Neural cell (in vitro differentiated cells): ENCODE measurements at regions not wholly inside any gene's neighbourhood (a gene's known extent, or its start where the extent isn't known, plus 50 kb on each side); places are given as distances from the start of the nearest gene placed in this dataset.
A peak's percentile ranks its signal among the peaks of the same experiment; 100 is the strongest.

Experiments used
- CTCF ChIP-seq: fragments of 450-650 bp; IDR thresholded peaks from 2 replicates; pipeline ENCODE4 v1.5.1; 2014; ENCODE audit warnings: antibody characterized with exemption, mild to moderate bottlenecking, moderate library complexity; ENCODE audit not compliant: poor library complexity, severe bottlenecking
- EZH2 ChIP-seq: fragments of 200-600, 300-800 bp; shearing (Covaris generic), sonication (generic); IDR thresholded peaks from 2 replicates; pipeline ENCODE4 v1.6.1; 2014; ENCODE audit warnings: antibody characterized with exemption, low read length, borderline replicate concordance, mild to moderate bottlenecking; ENCODE audit not compliant: insufficient read depth, poor library complexity, severe bottlenecking
- MXI1 ChIP-seq: fragments of 450-650 bp; conservative IDR thresholded peaks from 2 replicates; pipeline ENCODE4 v1.6.1; 2014; ENCODE audit warnings: antibody characterized with exemption, mild to moderate bottlenecking; ENCODE audit not compliant: poor library complexity, severe bottlenecking
- POLR2AphosphoS5 ChIP-seq: IDR thresholded peaks from 2 replicates; pipeline ENCODE4 v1.6.1; 2012
- RAD21 ChIP-seq: fragments of 450-650 bp; conservative IDR thresholded peaks from 2 replicates; pipeline ENCODE4 v1.6.1; 2014; ENCODE audit warnings: antibody characterized with exemption, mild to moderate bottlenecking, moderate library complexity
- REST ChIP-seq: IDR thresholded peaks from 2 replicates; pipeline ENCODE4 v1.6.1; 2012; ENCODE audit warnings: borderline replicate concordance
- SMC3 ChIP-seq: fragments of 450-650 bp; conservative IDR thresholded peaks from 2 replicates; pipeline ENCODE4 v1.6.1; 2014; ENCODE audit warnings: antibody characterized with exemption, mild to moderate bottlenecking, moderate library complexity; ENCODE audit not compliant: poor library complexity
- TAF1 ChIP-seq: IDR thresholded peaks from 2 replicates; pipeline ENCODE4 v1.6.1; 2012; ENCODE audit warnings: low read depth

- TF ChIP-seq CTCF, result peak; percentile 68
- TF ChIP-seq RAD21, result peak; percentile 72
- no peak for TF ChIP-seq REST
- no peak for TF ChIP-seq EZH2
- peak; percentile 25 for TF ChIP-seq POLR2AphosphoS5
- TF ChIP-seq TAF1, result no peak
- no peak for TF ChIP-seq MXI1
- TF ChIP-seq SMC3, result peak; percentile 73
These were observed 358.6 kb downstream of the TDRD3 start for GRCh38 chr13:60755380-60756163.
